Ishikawa (cell line): ENCODE measurements at regions not wholly inside any gene's neighbourhood (a gene's known extent, or its start where the extent isn't known, plus 50 kb on each side); places are given as distances from the start of the nearest gene placed in this dataset.

Source experiments
- CEBPB ChIP-seq: IDR thresholded peaks from 2 replicates; pipeline ENCODE4 v1.6.1; 2012
- CREB1 ChIP-seq: IDR thresholded peaks from 2 replicates; pipeline ENCODE4 v1.6.1; 2012; ENCODE audit warnings: low read depth
- EGR1 ChIP-seq: IDR thresholded peaks from 2 replicates; pipeline ENCODE4 v1.6.1; 2012
- EP300 ChIP-seq: IDR thresholded peaks from 2 replicates; pipeline ENCODE4 v1.6.1; 2012; ENCODE audit warnings: borderline replicate concordance
- FOXM1 ChIP-seq: IDR thresholded peaks from 2 replicates; pipeline ENCODE4 v1.6.1; 2012; ENCODE audit warnings: low read depth, borderline replicate concordance
- MAX ChIP-seq: IDR thresholded peaks from 2 replicates; pipeline ENCODE4 v1.6.1; 2012
- NFIC ChIP-seq: IDR thresholded peaks from 2 replicates; pipeline ENCODE4 v1.6.1; 2012
- RAD21 ChIP-seq: IDR thresholded peaks from 2 replicates; pipeline ENCODE4 v1.6.1; 2012; ENCODE audit warnings: low read depth
- TAF1 ChIP-seq: IDR thresholded peaks from 2 replicates; pipeline ENCODE4 v1.6.1; 2012; ENCODE audit warnings: low read depth, mild to moderate bottlenecking
- TCF12 ChIP-seq: IDR thresholded peaks from 2 replicates; pipeline ENCODE4 v1.6.1; 2012; ENCODE audit warnings: low read depth
- TEAD4 ChIP-seq: IDR thresholded peaks from 2 replicates; pipeline ENCODE4 v1.6.1; 2012
- USF1 ChIP-seq: IDR thresholded peaks from 2 replicates; pipeline ENCODE4 v1.6.1; 2012
- YY1 ChIP-seq: IDR thresholded peaks from 2 replicates; pipeline ENCODE4 v1.6.1; 2012; ENCODE audit warnings: low read depth
- ZBTB7A ChIP-seq: IDR thresholded peaks from 2 replicates; pipeline ENCODE4 v1.6.1; 2012; ENCODE audit warnings: low read depth
- TF ChIP-seq, protein P1 (sequence below): IDR thresholded peaks from 2 replicates; pipeline ENCODE4 v1.6.1; 2012; ENCODE audit warnings: low read depth, mild to moderate bottlenecking

GRCh38 chr5:118692811-118693342 is 295.5 kb downstream of the DTWD2 start:
- no peak for TF ChIP-seq NFIC
- no peak for TF ChIP-seq USF1
- TF ChIP-seq EP300, result no peak
- no peak for TF ChIP-seq TEAD4
- no peak for TF ChIP-seq EGR1
- no peak for TF ChIP-seq ZBTB7A
- no peak for TF ChIP-seq YY1
- TF ChIP-seq, protein P1, sequence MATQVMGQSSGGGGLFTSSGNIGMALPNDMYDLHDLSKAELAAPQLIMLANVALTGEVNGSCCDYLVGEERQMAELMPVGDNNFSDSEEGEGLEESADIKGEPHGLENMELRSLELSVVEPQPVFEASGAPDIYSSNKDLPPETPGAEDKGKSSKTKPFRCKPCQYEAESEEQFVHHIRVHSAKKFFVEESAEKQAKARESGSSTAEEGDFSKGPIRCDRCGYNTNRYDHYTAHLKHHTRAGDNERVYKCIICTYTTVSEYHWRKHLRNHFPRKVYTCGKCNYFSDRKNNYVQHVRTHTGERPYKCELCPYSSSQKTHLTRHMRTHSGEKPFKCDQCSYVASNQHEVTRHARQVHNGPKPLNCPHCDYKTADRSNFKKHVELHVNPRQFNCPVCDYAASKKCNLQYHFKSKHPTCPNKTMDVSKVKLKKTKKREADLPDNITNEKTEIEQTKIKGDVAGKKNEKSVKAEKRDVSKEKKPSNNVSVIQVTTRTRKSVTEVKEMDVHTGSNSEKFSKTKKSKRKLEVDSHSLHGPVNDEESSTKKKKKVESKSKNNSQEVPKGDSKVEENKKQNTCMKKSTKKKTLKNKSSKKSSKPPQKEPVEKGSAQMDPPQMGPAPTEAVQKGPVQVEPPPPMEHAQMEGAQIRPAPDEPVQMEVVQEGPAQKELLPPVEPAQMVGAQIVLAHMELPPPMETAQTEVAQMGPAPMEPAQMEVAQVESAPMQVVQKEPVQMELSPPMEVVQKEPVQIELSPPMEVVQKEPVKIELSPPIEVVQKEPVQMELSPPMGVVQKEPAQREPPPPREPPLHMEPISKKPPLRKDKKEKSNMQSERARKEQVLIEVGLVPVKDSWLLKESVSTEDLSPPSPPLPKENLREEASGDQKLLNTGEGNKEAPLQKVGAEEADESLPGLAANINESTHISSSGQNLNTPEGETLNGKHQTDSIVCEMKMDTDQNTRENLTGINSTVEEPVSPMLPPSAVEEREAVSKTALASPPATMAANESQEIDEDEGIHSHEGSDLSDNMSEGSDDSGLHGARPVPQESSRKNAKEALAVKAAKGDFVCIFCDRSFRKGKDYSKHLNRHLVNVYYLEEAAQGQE, result no peak
- no peak for TF ChIP-seq TCF12
- no peak for TF ChIP-seq FOXM1

- TF ChIP-seq USF1 (no peak), FOXM1 (no peak), TEAD4 (no peak), EGR1 (no peak), EP300 (no peak), RAD21 (no peak), TAF1 (no peak), MAX (no peak), CREB1 (no peak), NFIC (no peak), ZBTB7A (no peak), TCF12 (no peak), CEBPB (no peak), YY1 (no peak)
- TF ChIP-seq, protein P1, result no peak
These were observed 300.4 kb downstream of the DTWD2 start for GRCh38 chr5:118687661-118688621.

DNA sequence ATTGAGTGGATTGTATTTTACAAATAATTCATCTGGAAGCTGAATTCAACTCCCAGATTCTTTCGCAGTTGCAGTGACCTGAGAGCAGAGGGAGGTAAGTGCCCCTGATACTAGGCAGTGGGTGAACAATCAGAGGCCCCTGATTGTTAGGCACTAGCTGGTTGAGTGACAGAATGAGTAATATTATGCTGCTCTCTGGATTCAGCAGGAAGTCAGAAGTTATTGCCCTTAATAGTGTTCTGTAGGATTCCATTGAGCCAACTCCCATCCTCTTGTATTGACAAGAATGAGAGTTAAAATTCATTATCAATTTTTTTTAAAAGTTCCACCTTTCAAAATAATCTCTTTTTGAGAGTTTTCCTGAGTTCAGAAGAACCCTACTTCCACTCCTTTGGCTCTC is 301.2 kb downstream of the DTWD2 start:
- TF ChIP-seq FOXM1 (no peak), TAF1 (no peak), TCF12 (no peak), NFIC (no peak), EGR1 (no peak), EP300 (no peak), ZBTB7A (no peak), MAX (no peak), USF1 (no peak), TEAD4 (no peak), RAD21 (no peak), YY1 (no peak), CREB1 (no peak), CEBPB (no peak)
- TF ChIP-seq, protein P1, result no peak

GRCh38 chr5:118681655-118682054 is 306.7 kb downstream of the DTWD2 start:
- no peak for TF ChIP-seq TAF1
- no peak for TF ChIP-seq CEBPB
- TF ChIP-seq TEAD4, result no peak
- no peak for TF ChIP-seq TCF12
- TF ChIP-seq USF1, result no peak
- no peak for TF ChIP-seq CREB1
- TF ChIP-seq EP300, result no peak
- no peak for TF ChIP-seq EGR1
- TF ChIP-seq ZBTB7A, result no peak
- TF ChIP-seq, protein P1, result no peak
- no peak for TF ChIP-seq MAX
